GM06990 (cell line): ENCODE measurements at regions not wholly inside any gene's neighbourhood (a gene's known extent, or its start where the extent isn't known, plus 50 kb on each side); places are given as distances from the start of the nearest gene placed in this dataset.
"Not testable (repeated sequence)": the region's sequence is repeated elsewhere in the genome, so short reads cannot be mapped to it uniquely, and the experiment has no call there.

ENCODE experiments used
- DNase-seq: peaks from one replicate; pipeline ENCODE4 v3.0.0-alpha.2; 2011; ENCODE audit not compliant: insufficient read length; ENCODE audit errors: extremely low read depth
- H3K27me3 ChIP-seq: replicated peaks from 2 replicates; pipeline ENCODE4 v1.6.0; 2011; ENCODE audit warnings: low read length; ENCODE audit not compliant: control insufficient read depth, insufficient read depth
- H3K36me3 ChIP-seq: 2 replicates; pipeline ENCODE4 v1.5.1; 2011; ENCODE audit warnings: low read length; ENCODE audit not compliant: control insufficient read depth, insufficient read depth
- H3K4me3 ChIP-seq: replicated peaks from 2 replicates; pipeline ENCODE4 v1.5.1; 2011; ENCODE audit warnings: low read depth, mild to moderate bottlenecking, control low read depth, low read length
- CTCF ChIP-seq: IDR thresholded peaks from 2 replicates; pipeline ENCODE4 v1.5.1; 2011; ENCODE audit warnings: low read length, control low read depth, mild to moderate bottlenecking, inconsistent platforms; ENCODE audit not compliant: insufficient read depth, poor library complexity, severe bottlenecking

- Histone ChIP-seq H3K4me3 (no peak overlapping the region), H3K27me3 (no peaks in the 10 kb centered on the region), H3K36me3 (no peaks in the 10 kb centered on the region)
- TF ChIP-seq CTCF: no peak
- no peak for DNase-seq
Observed at GRCh38 chr5:9771079-9771478, 140.9 kb upstream of the TAS2R1 start.

- TF ChIP-seq CTCF: no peak
- no peak overlapping the region for H3K4me3 ChIP-seq
- no peak for DNase-seq
Observed at GRCh38 chr5:9766581-9766980, 136.4 kb upstream of the TAS2R1 start.

GRCh38 chr5:9765419-9766140 lies 135.4 kb upstream of the TAS2R1 start:
- H3K36me3 ChIP-seq: no peaks in the 10 kb centered on the region
- H3K4me3 ChIP-seq: no peak overlapping the region
- no peaks in the 10 kb centered on the region for H3K27me3 ChIP-seq
- TF ChIP-seq CTCF: no peak
- DNase-seq: no peak

More at GRCh38 chr5:9766581-9766980, 136.4 kb upstream of the TAS2R1 start:
- H3K36me3 ChIP-seq: no peaks in the 10 kb centered on the region
- no peaks in the 10 kb centered on the region for H3K27me3 ChIP-seq

- no peak for DNase-seq
- no peak for TF ChIP-seq CTCF
- no peaks in the 10 kb centered on the region for H3K36me3 ChIP-seq
- H3K27me3 ChIP-seq: no peaks in the 10 kb centered on the region
- no peak overlapping the region for H3K4me3 ChIP-seq
Observed at GRCh38 chr5:9761706-9762105, 131.6 kb upstream of the TAS2R1 start.

GRCh38 chr5:9752670-9753069 lies 122.5 kb upstream of the TAS2R1 start:
- not testable (repeated sequence) for H3K4me3 ChIP-seq, DNase-seq, H3K27me3 ChIP-seq, H3K36me3 ChIP-seq

- Histone ChIP-seq H3K4me3 (no peak overlapping the region), H3K27me3 (no peaks in the 10 kb centered on the region), H3K36me3 (no peaks in the 10 kb centered on the region)
- no peak for DNase-seq
- TF ChIP-seq CTCF: no peak
Observed at GRCh38 chr5:9743507-9743906, 113.4 kb upstream of the TAS2R1 start.
